HUES64 (cell line): ENCODE measurements at regions not wholly inside any gene's neighbourhood (a gene's known extent, or its start where the extent isn't known, plus 50 kb on each side); places are given as distances from the start of the nearest gene placed in this dataset.

Experiments used
- H3K27ac ChIP-seq: 2 replicates; pipeline ENCODE4 v1.7.0; 2013; ENCODE audit warnings: low read depth, low read length, inconsistent platforms
- H3K27me3 ChIP-seq: 2 replicates; pipeline ENCODE4 v1.6.1; 2013; ENCODE audit warnings: mild to moderate bottlenecking, low read length; ENCODE audit not compliant: insufficient read depth
- H3K36me3 ChIP-seq: 2 replicates; pipeline ENCODE4 v1.6.1; 2013; ENCODE audit warnings: mild to moderate bottlenecking, low read length; ENCODE audit not compliant: insufficient read depth
- H3K4me1 ChIP-seq: 2 replicates; pipeline ENCODE4 v1.6.1; 2013; ENCODE audit warnings: mild to moderate bottlenecking, low read length, moderate library complexity; ENCODE audit not compliant: insufficient read depth
- H3K4me3 ChIP-seq: 2 replicates; pipeline ENCODE4 v1.5.1; 2013; ENCODE audit warnings: mild to moderate bottlenecking, low read length, moderate library complexity
- H3K9ac ChIP-seq: 2 replicates; pipeline ENCODE4 v1.6.1; 2013; ENCODE audit warnings: mild to moderate bottlenecking, low read depth, low read length
- H3K9me3 ChIP-seq: 2 replicates; pipeline ENCODE4 v1.6.1; 2013; ENCODE audit warnings: low read depth, low read length; ENCODE audit not compliant: insufficient read depth
- WGBS: fragments of 150-250, 120-280 bp; methylation state at CpG from one replicate; pipeline ENCODE4 v1.1.7; 2013; ENCODE audit warnings: missing lambda C conversion rate; 5-methylcytosine and 5-hydroxymethylcytosine counted together

- H3K4me1 ChIP-seq, result peaks cover 5% of the 10 kb centered on the region; the same call in 1 of the 2 replicates
These were observed 436.0 kb upstream of the THBS1 start for GRCh38 chr15:39144613-39145499.

GRCh38 chr15:39145854-39146625 lies 434.8 kb upstream of the THBS1 start:
- Histone ChIP-seq H3K27me3 (no peaks in the 10 kb centered on the region), H3K27ac (no peak overlapping the region), H3K4me3 (no peak overlapping the region), H3K9ac (no peak overlapping the region), H3K9me3 (no peaks in the 10 kb centered on the region), H3K4me1 (no peaks in the 10 kb centered on the region), H3K36me3 (no peaks in the 10 kb centered on the region)
- WGBS, result 100% methylated on average over 1 of the region's 2 CpGs

More at GRCh38 chr15:39144613-39145499, 436.0 kb upstream of the THBS1 start:
- 94% methylated on average over 2 of the region's 2 CpGs for WGBS
- Histone ChIP-seq H3K4me3 (no peak overlapping the region), H3K27ac (no peak overlapping the region), H3K36me3 (no peaks in the 10 kb centered on the region), H3K9me3 (no peaks in the 10 kb centered on the region), H3K9ac (no peak overlapping the region), H3K27me3 (no peaks in the 10 kb centered on the region)

- no peaks in the 10 kb centered on the region for H3K27me3 ChIP-seq
- WGBS, result 100% methylated on average over 1 of the region's 1 CpG
These were observed 431.2 kb upstream of the THBS1 start for GRCh38 chr15:39149636-39150150.

GRCh38 chr15:39151545-39151944 lies 429.3 kb upstream of the THBS1 start:
- Histone ChIP-seq H3K9ac (no peak overlapping the region), H3K36me3 (no peaks in the 10 kb centered on the region), H3K4me3 (no peak overlapping the region), H3K27ac (no peak overlapping the region), H3K9me3 (no peaks in the 10 kb centered on the region), H3K27me3 (no peaks in the 10 kb centered on the region), H3K4me1 (peaks cover 8% of the 10 kb centered on the region)
- 100% methylated on average over 1 of the region's 2 CpGs for WGBS

More at GRCh38 chr15:39149636-39150150, 431.2 kb upstream of the THBS1 start:
- Histone ChIP-seq H3K36me3 (no peaks in the 10 kb centered on the region), H3K9me3 (no peaks in the 10 kb centered on the region), H3K4me1 (peaks cover 7% of the 10 kb centered on the region; the same call in 1 of the 2 replicates), H3K27ac (no peak overlapping the region), H3K9ac (no peak overlapping the region), H3K4me3 (no peak overlapping the region)

- peaks cover 15% of the 10 kb centered on the region for H3K4me1 ChIP-seq
- H3K36me3 ChIP-seq, result no peaks in the 10 kb centered on the region
- no peak overlapping the region for H3K27ac ChIP-seq
- no peaks in the 10 kb centered on the region for H3K27me3 ChIP-seq
- H3K4me3 ChIP-seq, result no peak overlapping the region
- WGBS, result no CpG with 5 or more reads among the region's 1 CpG
- no peaks in the 10 kb centered on the region for H3K9me3 ChIP-seq
- H3K9ac ChIP-seq, result no peak overlapping the region
These were observed 427.7 kb upstream of the THBS1 start for GRCh38 chr15:39153058-39153714.

DNA sequence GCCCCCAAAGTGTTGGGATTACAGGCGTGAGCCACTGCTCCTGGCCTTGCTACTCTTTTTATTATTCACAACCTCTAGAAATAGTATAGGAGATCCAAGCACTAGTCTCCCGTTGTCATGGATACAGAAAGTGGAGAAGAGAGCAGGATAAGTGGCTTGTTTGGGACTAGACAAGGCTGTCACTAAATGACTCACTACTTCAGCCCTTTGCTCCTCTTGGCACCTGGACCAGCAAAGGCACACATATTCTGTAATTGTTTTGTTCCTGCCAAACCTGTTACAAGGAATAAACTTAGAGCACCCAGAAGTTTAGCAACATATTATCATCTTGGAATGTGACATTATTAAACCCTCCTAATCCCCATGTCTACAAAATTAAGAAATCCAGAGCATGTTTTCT lies 427.2 kb upstream of the THBS1 start:
- Histone ChIP-seq H3K4me3 (no peak overlapping the region), H3K36me3 (no peaks in the 10 kb centered on the region), H3K27ac (no peak overlapping the region), H3K9ac (no peak overlapping the region), H3K4me1 (peaks cover 15% of the 10 kb centered on the region), H3K9me3 (no peaks in the 10 kb centered on the region), H3K27me3 (no peaks in the 10 kb centered on the region)
- 88% methylated on average over 2 of the region's 2 CpGs for WGBS

DNA sequence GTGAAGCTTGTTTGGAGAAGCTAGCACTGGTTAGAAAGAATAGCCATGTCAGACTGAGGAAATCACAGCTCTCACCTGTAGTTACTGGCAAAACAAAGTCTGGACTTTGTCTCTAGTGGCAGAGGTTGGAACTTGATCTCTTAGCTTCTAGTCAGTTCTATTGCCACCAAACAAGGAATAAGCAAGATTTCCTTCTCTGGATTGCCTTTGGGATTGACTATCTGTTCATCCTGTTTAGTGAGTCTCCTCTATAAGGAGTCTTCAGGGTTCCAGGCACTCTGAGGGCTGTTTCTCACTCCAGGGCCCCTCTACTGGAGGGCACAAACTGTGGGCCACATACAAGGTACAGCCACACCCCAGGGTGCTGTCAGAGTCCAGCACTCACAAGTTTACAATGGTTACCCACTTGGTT lies 426.6 kb upstream of the THBS1 start:
- H3K9ac ChIP-seq, result no peak overlapping the region

DNA sequence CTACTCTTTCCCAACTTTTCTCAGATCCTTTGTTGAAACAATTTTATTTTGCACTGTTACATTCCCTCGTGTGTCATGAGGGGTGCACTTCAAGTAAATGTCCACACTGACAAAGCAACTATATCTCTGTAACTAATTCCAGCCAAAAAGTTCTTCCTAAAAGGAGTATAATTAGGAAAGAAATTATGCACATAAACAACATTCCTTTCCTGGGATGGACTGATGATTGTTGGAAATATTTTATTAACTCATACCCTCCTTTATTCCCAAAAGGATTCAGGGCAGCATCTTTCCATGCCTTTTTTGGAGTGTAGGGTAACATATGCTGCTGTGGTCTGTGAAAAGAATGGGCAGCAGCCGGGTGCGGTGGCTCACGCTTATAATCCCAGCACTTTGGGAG lies 426.1 kb upstream of the THBS1 start:
- Histone ChIP-seq H3K27ac (no peak overlapping the region), H3K9me3 (no peaks in the 10 kb centered on the region), H3K4me3 (no peak overlapping the region), H3K9ac (no peak overlapping the region), H3K36me3 (no peaks in the 10 kb centered on the region), H3K27me3 (no peaks in the 10 kb centered on the region), H3K4me1 (peaks cover 15% of the 10 kb centered on the region)
- 93% methylated on average over 4 of the region's 4 CpGs for WGBS

More for the DNA sequence above, 426.6 kb upstream of the THBS1 start:
- Histone ChIP-seq H3K36me3 (no peaks in the 10 kb centered on the region), H3K9me3 (no peaks in the 10 kb centered on the region), H3K27me3 (no peaks in the 10 kb centered on the region), H3K4me3 (no peak overlapping the region), H3K27ac (no peak overlapping the region), H3K4me1 (peaks cover 15% of the 10 kb centered on the region)

GRCh38 chr15:39156166-39156565 lies 424.7 kb upstream of the THBS1 start:
- no peaks in the 10 kb centered on the region for H3K9me3 ChIP-seq
- H3K4me1 ChIP-seq, result peaks cover 15% of the 10 kb centered on the region
- no peaks in the 10 kb centered on the region for H3K27me3 ChIP-seq
- H3K9ac ChIP-seq, result no peak overlapping the region
- WGBS, result 93% methylated on average over 1 of the region's 1 CpG
- no peaks in the 10 kb centered on the region for H3K36me3 ChIP-seq
- no peak overlapping the region for H3K4me3 ChIP-seq
- no peak overlapping the region for H3K27ac ChIP-seq

DNA sequence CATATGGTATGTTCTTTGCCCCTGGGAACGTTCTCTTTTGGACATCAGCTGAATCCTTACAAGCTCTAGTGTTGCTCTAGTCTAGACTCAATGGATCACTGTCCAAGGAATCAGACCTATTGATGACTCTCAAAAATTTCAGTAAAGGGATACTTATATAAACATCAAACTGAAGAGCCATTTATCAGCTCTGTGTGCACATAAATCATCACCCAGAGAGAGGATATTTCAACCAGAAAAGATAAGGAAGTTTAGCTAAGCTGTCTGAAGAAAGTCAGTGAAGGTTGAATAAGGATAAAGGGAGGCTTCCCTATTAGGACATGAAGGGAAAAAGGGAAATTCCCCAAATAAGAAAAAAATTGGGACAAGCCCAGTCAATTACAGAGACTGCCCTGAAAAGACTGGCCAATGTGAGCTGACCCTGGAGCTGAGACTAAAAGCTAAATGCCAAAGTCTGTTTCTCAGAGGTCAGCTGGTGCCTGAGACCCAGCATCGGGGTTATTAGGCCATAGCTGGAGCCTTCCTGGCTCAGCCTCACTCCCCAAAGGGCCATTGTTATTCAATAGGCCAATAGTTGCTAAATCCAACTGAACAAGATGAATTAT lies 424.1 kb upstream of the THBS1 start:
- Histone ChIP-seq H3K27ac (no peak overlapping the region), H3K4me1 (peaks cover 12% of the 10 kb centered on the region), H3K27me3 (no peaks in the 10 kb centered on the region), H3K4me3 (no peak overlapping the region), H3K9me3 (no peaks in the 10 kb centered on the region), H3K36me3 (no peaks in the 10 kb centered on the region), H3K9ac (no peak overlapping the region)
- WGBS, result 86% methylated on average over 2 of the region's 2 CpGs
